IMR-90 (cell line): ENCODE measurements at regions not wholly inside any gene's neighbourhood (a gene's known extent, or its start where the extent isn't known, plus 50 kb on each side); places are given as distances from the start of the nearest gene placed in this dataset.

Experiments used
- ATAC-seq: fragments of 200-7000 bp; cut with Tn5 transposase; 2 replicates; pipeline ENCODE4 v1.9.1; 2020; ENCODE audit warnings: low read depth, mild to moderate bottlenecking, moderate library complexity
- BruUV-seq: library from RNA; stranded (reverse); fragments of 400-500 nt; replicated peaks from 2 replicates; lab custom pipeline; 2021; lab: Mats Ljungman, UMichigan
- CTCF ChIA-PET: fragments of 300-600 bp; formaldehyde crosslinking; extraction: SDS; loops from one replicate; lab custom pipeline; 2021; ENCODE audit warnings: antibody characterized with exemption; lab: Yijun Ruan, JAX
- POLR2A ChIA-PET: fragments of 300-600 bp; sonication (Branson Sonifier 250); formaldehyde crosslinking; loops from one replicate; lab custom pipeline; 2022; ENCODE audit warnings: antibody characterized with exemption; ENCODE audit not compliant: unreplicated experiment; lab: Charles Lee
- DNase-seq: peaks from one replicate; pipeline ENCODE4 v3.0.0; 2013
- H2AFZ ChIP-seq: replicated peaks from 2 replicates; pipeline ENCODE3; 2013; ENCODE audit warnings: low read length, mild to moderate bottlenecking; ENCODE audit not compliant: poor library complexity
- H2AK5ac ChIP-seq: 2 replicates; pipeline ENCODE4 v1.6.1; 2013; ENCODE audit warnings: low read depth, low read length, inconsistent platforms
- H2AK9ac ChIP-seq: replicated peaks from 2 replicates; pipeline ENCODE3; 2013; ENCODE audit warnings: mild to moderate bottlenecking, low read depth, low read length, moderate library complexity; ENCODE audit not compliant: poor library complexity
- H2BK120ac ChIP-seq: 2 replicates; pipeline ENCODE4 v1.6.1; 2013; ENCODE audit warnings: low read depth, low read length, inconsistent platforms
- H2BK15ac ChIP-seq: 3 replicates; pipeline ENCODE4 v1.6.1; 2013; ENCODE audit warnings: low read depth, low read length, inconsistent platforms
- H2BK20ac ChIP-seq: 2 replicates; pipeline ENCODE4 v1.6.1; 2013; ENCODE audit warnings: low read depth, mild to moderate bottlenecking, inconsistent platforms, low read length, moderate library complexity
- H2BK5ac ChIP-seq: 2 replicates; pipeline ENCODE4 v1.6.1; 2013; ENCODE audit warnings: mild to moderate bottlenecking, low read depth, low read length, inconsistent platforms; ENCODE audit not compliant: poor library complexity, severe bottlenecking
- H3K14ac ChIP-seq: replicated peaks from 2 replicates; pipeline ENCODE4 v1.6.1; 2013; ENCODE audit warnings: low read depth, low read length, inconsistent platforms
- H3K18ac ChIP-seq: 2 replicates; pipeline ENCODE4 v1.6.1; 2013; ENCODE audit warnings: low read depth, low read length, control low read depth
- H3K23ac ChIP-seq: 2 replicates; pipeline ENCODE4 v1.6.1; 2013; ENCODE audit warnings: low read depth, low read length, inconsistent platforms
- H3K27ac ChIP-seq: 2 replicates; pipeline ENCODE4 v1.5.1; 2013; ENCODE audit warnings: mild to moderate bottlenecking, control low read depth, low read length; ENCODE audit not compliant: insufficient read depth
- H3K27me3 ChIP-seq: 2 replicates; pipeline ENCODE4 v1.6.1; 2013; ENCODE audit warnings: low read length; ENCODE audit not compliant: control insufficient read depth, insufficient read depth
- H3K36me3 ChIP-seq: 2 replicates; pipeline ENCODE4 v1.6.1; 2013; ENCODE audit warnings: low read length, mixed read lengths; ENCODE audit not compliant: control insufficient read depth, insufficient read depth
- H3K4ac ChIP-seq: 2 replicates; pipeline ENCODE4 v1.6.1; 2013; ENCODE audit warnings: low read depth, low read length, inconsistent platforms
- H3K4me1 ChIP-seq: 2 replicates; pipeline ENCODE4 v1.6.1; 2013; ENCODE audit warnings: low read length, mixed read lengths; ENCODE audit not compliant: control insufficient read depth, insufficient read depth
- H3K4me2 ChIP-seq: 2 replicates; pipeline ENCODE4 v1.6.1; 2013; ENCODE audit warnings: low read depth, mild to moderate bottlenecking, control low read depth, low read length, moderate library complexity
- H3K4me3 ChIP-seq: 2 replicates; pipeline ENCODE4 v1.5.1; 2013; ENCODE audit warnings: low read depth, mild to moderate bottlenecking, control low read depth, low read length, moderate library complexity; ENCODE audit not compliant: insufficient read depth
- H3K56ac ChIP-seq: 2 replicates; pipeline ENCODE4 v1.6.1; 2013; ENCODE audit warnings: low read length, inconsistent platforms; ENCODE audit not compliant: insufficient read depth; ENCODE audit errors: extremely low read depth
- H3K79me1 ChIP-seq, 2 experiments: 2 replicates each; pipeline ENCODE4 v1.6.1; 2013; ENCODE audit warnings: low read length in 2 of 2, inconsistent platforms in 1 of 2, low read depth in 1 of 2
- H3K9ac ChIP-seq: 2 replicates; pipeline ENCODE4 v1.6.1; 2013; ENCODE audit warnings: low read depth, low read length, control low read depth
- H3K9me1 ChIP-seq: 2 replicates; pipeline ENCODE4 v1.6.1; 2013; ENCODE audit warnings: low read length, inconsistent platforms; ENCODE audit not compliant: insufficient read depth
- H3K9me3 ChIP-seq: 2 replicates; pipeline ENCODE4 v1.6.1; 2013; ENCODE audit warnings: low read length; ENCODE audit not compliant: control insufficient read depth, insufficient read depth
- H4K20me1 ChIP-seq: 2 replicates; pipeline ENCODE4 v1.6.1; 2013; ENCODE audit warnings: low read length, inconsistent platforms; ENCODE audit not compliant: insufficient read depth
- H4K5ac ChIP-seq: 2 replicates; pipeline ENCODE4 v1.6.1; 2013; ENCODE audit warnings: mild to moderate bottlenecking, low read depth, low read length, control low read depth
- H4K8ac ChIP-seq, 2 experiments: 2 replicates each; pipeline ENCODE4 v1.6.1; 2013; ENCODE audit warnings: low read depth in 2 of 2, low read length in 2 of 2, control low read depth in 1 of 2, inconsistent platforms in 1 of 2
- H4K91ac ChIP-seq: 2 replicates; pipeline ENCODE4 v1.6.1; 2013; ENCODE audit warnings: low read depth, low read length, inconsistent platforms; ENCODE audit not compliant: insufficient read depth
- CHD1 ChIP-seq: IDR thresholded peaks from 2 replicates; pipeline ENCODE4 v1.6.1; 2012; ENCODE audit warnings: low read depth, low read length, improper control_type of control experiment
- ELK1 ChIP-seq: fragments of 150-350 bp; IDR thresholded peaks from 2 replicates; pipeline ENCODE4 v1.6.1; 2016; ENCODE audit warnings: low read depth, mild to moderate bottlenecking, low read length, moderate library complexity, borderline replicate concordance
- FOS ChIP-seq: fragments of 150-350 bp; IDR thresholded peaks from 2 replicates; pipeline ENCODE4 v1.6.1; 2016; ENCODE audit warnings: low read depth, low read length
- NFE2L2 ChIP-seq: fragments of 150-350 bp; IDR thresholded peaks from 2 replicates; pipeline ENCODE4 v1.6.1; 2016; ENCODE audit warnings: low read depth, mild to moderate bottlenecking, low read length
- POLR2A ChIP-seq: IDR thresholded peaks from 2 replicates; pipeline ENCODE4 v1.6.1; 2012; ENCODE audit warnings: mild to moderate bottlenecking, low read depth, low read length
- RCOR1 ChIP-seq: IDR thresholded peaks from 2 replicates; pipeline ENCODE4 v1.6.1; 2012; ENCODE audit warnings: mild to moderate bottlenecking, low read length, improper control_type of control experiment; ENCODE audit not compliant: insufficient replicate concordance
- SMC3 ChIP-seq: fragments of 150-350 bp; IDR thresholded peaks from 2 replicates; pipeline ENCODE4 v1.6.1; 2016; ENCODE audit warnings: low read depth, mild to moderate bottlenecking, antibody characterized with exemption, low read length, moderate library complexity
- USF2 ChIP-seq: fragments of 150-350 bp; IDR thresholded peaks from 2 replicates; pipeline ENCODE4 v1.6.1; 2017; ENCODE audit warnings: mild to moderate bottlenecking, antibody characterized with exemption, low read length, low read depth
- WGBS, 2 experiments: methylation state at CpG; one replicate each; pipeline versions ENCODE4 v1.1.5 to v1.1.7; 2013; ENCODE audit warnings: missing lambda C conversion rate in 2 of 2; ENCODE audit not compliant: insufficient read length in 1 of 2; ENCODE audit errors: extremely low coverage in 2 of 2; 5-methylcytosine and 5-hydroxymethylcytosine counted together
- dilution Hi-C: fragments of 300-500 bp; cut with HindIII; formaldehyde crosslinking; loops from one replicate; pipeline ENCODE4 v1.14.3; 2018; ENCODE audit warnings: low sequenced_read_pairs; ENCODE audit not compliant: unreplicated experiment
- in situ Hi-C: fragments of 300-500 bp; cut with MboI; formaldehyde crosslinking; loops from 3 replicates; pipeline ENCODE4 v1.14.3; 2019; ENCODE audit warnings: low sequenced_read_pairs, inconsistent platforms, mixed read lengths
- intact Hi-C: fragments of 100-400 bp; cut with micrococcal nuclease; formaldehyde crosslinking; loops from 2 replicates; pipeline ENCODE4 v1.10.0; 2022

- ChIA-PET CTCF (no interaction called here), POLR2A (no interaction called here)
- no peak overlapping the region for H4K8ac ChIP-seq
- TF ChIP-seq FOS (no peak), ELK1 (no peak), NFE2L2 (no peak), POLR2A (no peak), USF2 (no peak), CHD1 (no peak), RCOR1 (no peak), SMC3 (no peak)
- peak overlapping the region; percentile 99; the same call in 1 of the 2 replicates for H3K27ac ChIP-seq
- no peak overlapping the region; the same call in 1 of the 2 replicates for H3K9ac ChIP-seq
- peak; percentile 87 for ATAC-seq
- no peak overlapping the region for H2AK9ac ChIP-seq
- DNase-seq = peak; percentile 58
- H2BK120ac ChIP-seq = no peak overlapping the region
- no peaks in the 10 kb centered on the region for H3K9me1 ChIP-seq
- dilution Hi-C loops (no loop called here), in situ Hi-C loops (no loop called here), intact Hi-C loops (no loop called here)
- no peak overlapping the region for H2AFZ ChIP-seq
- no peak overlapping the region for H2BK5ac ChIP-seq
- H2BK20ac ChIP-seq = no peak overlapping the region
- H3K4ac ChIP-seq = no peak overlapping the region
- no peak overlapping the region for H2BK15ac ChIP-seq
- H3K36me3 ChIP-seq = no peaks in the 10 kb centered on the region
- peaks cover 6% of the 10 kb centered on the region; the same call in 1 of the 2 replicates for H3K4me1 ChIP-seq
- no peaks in the 10 kb centered on the region for H4K20me1 ChIP-seq
- H3K23ac ChIP-seq = no peak overlapping the region
- WGBS, 2 experiments = 17% methylated on average over 1 of the region's 1 CpG; no CpG with 5 or more reads in 1 of the 2 experiments
- no peaks in the 10 kb centered on the region for H3K27me3 ChIP-seq
- H3K14ac ChIP-seq = no peak overlapping the region
- H3K18ac ChIP-seq = peak overlapping the region; percentile 70; the same call in 1 of the 2 replicates
- no peak overlapping the region for H4K91ac ChIP-seq
- H3K4me3 ChIP-seq = no peak overlapping the region
- H2AK5ac ChIP-seq = no peak overlapping the region
- no peak overlapping the region; the same call in 1 of the 2 replicates for H3K4me2 ChIP-seq
- H3K79me1 ChIP-seq = no peaks in the 10 kb centered on the region
- peak overlapping the region; percentile 77; the same call in 1 of the 2 replicates for H4K5ac ChIP-seq
- no TSS peak for BruUV-seq
- peaks cover 3% of the 10 kb centered on the region; the same call in 1 of the 2 replicates for H3K9me3 ChIP-seq
- H3K56ac ChIP-seq = no peak overlapping the region
Observed at GRCh38 chr2:147659051-147659450, 185.8 kb upstream of the ACVR2A start.
